Endothelial cell of umbilical vein (primary cell): ENCODE measurements at regions not wholly inside any gene's neighbourhood (a gene's known extent, or its start where the extent isn't known, plus 50 kb on each side); places are given as distances from the start of the nearest gene placed in this dataset.

Experiments used
- BruUV-seq: library from RNA; stranded (reverse); fragments of 400-500 nt; replicated peaks from 2 replicates; lab custom pipeline; 2021; lab: Mats Ljungman, UMichigan
- CTCF ChIA-PET: fragments of 300-600, 350-600 bp; sonication (Branson Sonifier 250); formaldehyde crosslinking; loops from one replicate; lab custom pipeline; 2021; ENCODE audit warnings: antibody characterized with exemption, inconsistent platforms; lab: Charles Lee
- POLR2A ChIA-PET: fragments of 300-600, 350-600 bp; sonication (Branson Sonifier 250); formaldehyde crosslinking; loops from one replicate; lab custom pipeline; 2021; ENCODE audit warnings: antibody characterized with exemption, inconsistent platforms; lab: Charles Lee
- DNase-seq: peaks from one replicate; pipeline ENCODE4 v3.0.0-alpha.2; 2011; ENCODE audit warnings: low read depth, low spot score
- FAIRE-seq: peaks from 2 replicates; lab custom pipeline; 2011; peaks lifted over from hg19 to GRCh38; lab: Jason Lieb, UNC
- H2AFZ ChIP-seq: 2 replicates; pipeline ENCODE4 v1.6.0; 2012; ENCODE audit warnings: low read depth, low read length, control low read depth, inconsistent platforms
- H3K27ac ChIP-seq: 2 replicates; pipeline ENCODE4 v1.5.1; 2011; ENCODE audit warnings: low read depth, mild to moderate bottlenecking, control low read depth, low read length, moderate library complexity; ENCODE audit not compliant: insufficient read depth
- H3K27me3 ChIP-seq, 2 experiments: 2 replicates each; pipeline versions ENCODE4 v1.6.0 to v1.6.1; 2011; ENCODE audit warnings: low read length in 2 of 2, mixed read lengths in 1 of 2; ENCODE audit not compliant: control insufficient read depth in 2 of 2, insufficient read depth in 2 of 2
- H3K36me3 ChIP-seq, 2 experiments: 2 replicates in 1 of 2; 3 replicates in 1 of 2; pipeline ENCODE4 v1.5.1; 2011; ENCODE audit warnings: low read length in 2 of 2, mild to moderate bottlenecking in 1 of 2, moderate library complexity in 1 of 2; ENCODE audit not compliant: control insufficient read depth in 2 of 2, insufficient read depth in 2 of 2; ENCODE audit errors: extremely low read depth in 1 of 2
- H3K4me1 ChIP-seq: 3 replicates; pipeline ENCODE4 v1.5.1; 2011; ENCODE audit warnings: mild to moderate bottlenecking, low read length; ENCODE audit not compliant: control insufficient read depth, insufficient read depth; ENCODE audit errors: extremely low read depth
- H3K4me2 ChIP-seq: 2 replicates; pipeline ENCODE4 v1.6.1; 2011; ENCODE audit warnings: low read length, control low read depth, mixed read lengths; ENCODE audit not compliant: insufficient read depth
- H3K4me3 ChIP-seq, 3 experiments: fragments of 200-600 bp in 1 of 3; sonication (generic), shearing (Covaris generic) in 1 of 3; replicated peaks in 1 of 3; 2 replicates each; pipeline ENCODE4 v1.5.1; 2011 to 2016; ENCODE audit warnings: control low read depth in 3 of 3, low read length in 3 of 3, mild to moderate bottlenecking in 2 of 3, inconsistent platforms in 1 of 3, low read depth in 1 of 3, moderate library complexity in 1 of 3; ENCODE audit not compliant: insufficient read depth in 1 of 3
- H3K79me2 ChIP-seq: 2 replicates; pipeline ENCODE4 v1.6.0; 2012; ENCODE audit warnings: low read length, inconsistent platforms; ENCODE audit not compliant: control insufficient read depth, insufficient read depth
- H3K9ac ChIP-seq: replicated peaks from 2 replicates; pipeline ENCODE3; 2011; ENCODE audit warnings: low read length, control low read depth; ENCODE audit not compliant: insufficient read depth; ENCODE audit errors: extremely low read depth
- H3K9me1 ChIP-seq: replicated peaks from 3 replicates; pipeline ENCODE4 v1.6.0; 2011; ENCODE audit warnings: mild to moderate bottlenecking, low read length; ENCODE audit not compliant: control insufficient read depth, insufficient read depth; ENCODE audit errors: extremely low read depth
- H3K9me3 ChIP-seq: replicated peaks from 2 replicates; pipeline ENCODE4 v1.5.1; 2012; ENCODE audit warnings: low read length, inconsistent platforms; ENCODE audit not compliant: control insufficient read depth, insufficient read depth
- H4K20me1 ChIP-seq: replicated peaks from 2 replicates; pipeline ENCODE3; 2011; ENCODE audit warnings: mild to moderate bottlenecking, low read length; ENCODE audit not compliant: control insufficient read depth, insufficient read depth; ENCODE audit errors: extremely low read depth
- FOS ChIP-seq: IDR thresholded peaks from 2 replicates; pipeline ENCODE4 v1.6.1; 2011; ENCODE audit warnings: mild to moderate bottlenecking, low read length, moderate library complexity, borderline replicate concordance; ENCODE audit not compliant: insufficient read depth
- GATA2 ChIP-seq: IDR thresholded peaks from 2 replicates; pipeline ENCODE4 v1.7.0; 2011; ENCODE audit warnings: low read depth, mild to moderate bottlenecking, moderate library complexity, mixed read lengths, low read length; ENCODE audit not compliant: insufficient read length, insufficient read depth
- MYC ChIP-seq: IDR thresholded peaks from one replicate; pipeline ENCODE4 v1.6.1; 2011; ENCODE audit warnings: mild to moderate bottlenecking, low read depth, low read length
- POLR2A ChIP-seq: IDR thresholded peaks from 2 replicates; pipeline ENCODE4 v1.6.1; 2012; ENCODE audit warnings: low read depth, mild to moderate bottlenecking, control low read depth, low read length
- POLR2AphosphoS5 ChIP-seq: IDR thresholded peaks from 2 replicates; pipeline ENCODE4 v1.6.1; 2012; ENCODE audit warnings: low read depth, mild to moderate bottlenecking, control low read depth, low read length, moderate library complexity; ENCODE audit not compliant: insufficient read depth
- dilution Hi-C: fragments of 300-500 bp; cut with MboI; formaldehyde crosslinking; loops from one replicate; pipeline ENCODE4 v1.15.0; 2019; ENCODE audit warnings: low sequenced_read_pairs; ENCODE audit not compliant: extremely low pct_ligation_motif_present
- intact Hi-C: fragments of 100-400 bp; cut with micrococcal nuclease; formaldehyde crosslinking; loops from one replicate; pipeline ENCODE4 v1.10.0; 2022
- TF ChIP-seq, protein P1 (sequence below): IDR thresholded peaks from 2 replicates; pipeline ENCODE4 v1.6.1; 2011; ENCODE audit not compliant: insufficient read depth, insufficient read length
- TF ChIP-seq, protein P2 (sequence below), 2 donors: IDR thresholded peaks; 1 replicate in 1 of 2; 2 replicates in 1 of 2; pipeline ENCODE4 v1.5.1; 2011; ENCODE audit warnings: low read length in 2 of 2, mild to moderate bottlenecking in 2 of 2, moderate library complexity in 2 of 2, control low read depth in 1 of 2, inconsistent platforms in 1 of 2, low read depth in 1 of 2; ENCODE audit not compliant: insufficient read depth in 1 of 2; ENCODE audit errors: extremely low read depth in 1 of 2

DNA sequence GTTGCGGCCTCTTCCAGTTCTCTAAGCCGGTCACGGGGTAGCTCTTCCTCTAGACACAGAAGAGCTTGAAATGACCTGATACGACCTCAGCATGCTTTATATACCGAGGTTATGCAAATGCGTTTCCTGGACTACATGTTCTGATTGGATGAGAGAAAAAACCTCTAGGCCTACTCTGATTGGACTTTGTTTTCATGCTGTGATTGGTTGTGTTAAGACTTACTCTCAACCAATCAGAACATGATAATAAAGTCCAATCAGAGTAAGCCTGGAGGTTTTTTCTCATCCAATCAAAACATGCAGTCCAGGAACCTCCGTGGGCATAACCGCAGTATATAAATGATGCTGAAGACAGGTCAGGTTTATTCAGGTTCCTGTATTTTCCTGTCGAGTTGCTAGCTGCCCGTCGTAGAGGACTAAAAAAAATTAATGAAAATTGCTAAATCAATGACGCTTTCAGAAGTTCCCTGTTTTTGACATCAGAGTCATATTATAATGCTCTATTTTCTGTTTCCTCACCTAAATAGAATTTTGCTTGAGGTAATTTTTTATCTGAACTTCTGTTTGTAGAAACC lies 177.4 kb downstream of the POTEB3 start:
- Histone ChIP-seq H3K9ac (no peak overlapping the region), H3K79me2 (no peaks in the 10 kb centered on the region), H3K9me3 (peaks cover 16% of the 10 kb centered on the region), H3K4me1 (no peaks in the 10 kb centered on the region), H3K36me3 (no peaks in the 10 kb centered on the region), H3K27me3 (no peaks in the 10 kb centered on the region), H3K4me3 (no peak overlapping the region), H3K9me1 (no peaks in the 10 kb centered on the region), H4K20me1 (no peaks in the 10 kb centered on the region), H3K4me2 (no peak overlapping the region), H3K27ac (no peak overlapping the region), H2AFZ (no peak overlapping the region)
- FAIRE-seq (no peak), DNase-seq (no peak)
- CTCF ChIA-PET, result no interaction called here
- TF ChIP-seq MYC (no peak), GATA2 (no peak), POLR2A (no peak), FOS (no peak), POLR2AphosphoS5 (no peak)
- TF ChIP-seq, protein P1, sequence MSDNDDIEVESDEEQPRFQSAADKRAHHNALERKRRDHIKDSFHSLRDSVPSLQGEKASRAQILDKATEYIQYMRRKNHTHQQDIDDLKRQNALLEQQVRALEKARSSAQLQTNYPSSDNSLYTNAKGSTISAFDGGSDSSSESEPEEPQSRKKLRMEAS, result no peak
- TF ChIP-seq, protein P2, sequence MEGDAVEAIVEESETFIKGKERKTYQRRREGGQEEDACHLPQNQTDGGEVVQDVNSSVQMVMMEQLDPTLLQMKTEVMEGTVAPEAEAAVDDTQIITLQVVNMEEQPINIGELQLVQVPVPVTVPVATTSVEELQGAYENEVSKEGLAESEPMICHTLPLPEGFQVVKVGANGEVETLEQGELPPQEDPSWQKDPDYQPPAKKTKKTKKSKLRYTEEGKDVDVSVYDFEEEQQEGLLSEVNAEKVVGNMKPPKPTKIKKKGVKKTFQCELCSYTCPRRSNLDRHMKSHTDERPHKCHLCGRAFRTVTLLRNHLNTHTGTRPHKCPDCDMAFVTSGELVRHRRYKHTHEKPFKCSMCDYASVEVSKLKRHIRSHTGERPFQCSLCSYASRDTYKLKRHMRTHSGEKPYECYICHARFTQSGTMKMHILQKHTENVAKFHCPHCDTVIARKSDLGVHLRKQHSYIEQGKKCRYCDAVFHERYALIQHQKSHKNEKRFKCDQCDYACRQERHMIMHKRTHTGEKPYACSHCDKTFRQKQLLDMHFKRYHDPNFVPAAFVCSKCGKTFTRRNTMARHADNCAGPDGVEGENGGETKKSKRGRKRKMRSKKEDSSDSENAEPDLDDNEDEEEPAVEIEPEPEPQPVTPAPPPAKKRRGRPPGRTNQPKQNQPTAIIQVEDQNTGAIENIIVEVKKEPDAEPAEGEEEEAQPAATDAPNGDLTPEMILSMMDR (IDR thresholded peaks at IDR 0.05; ENCODE audit: extremely low read depth in 1 of 2, insufficient read depth in 1 of 2, low read depth in 1 of 2, low read length in 2 of 2), result no peak
- intact Hi-C loops, result no loop called here
- dilution Hi-C loops, result no loop called here
- BruUV-seq, result no TSS peak
- POLR2A ChIA-PET, result no interaction called here
